ENCODE measurements at regions not wholly inside any gene's neighbourhood (a gene's known extent, or its start where the extent isn't known, plus 50 kb on each side); places are given as distances from the start of the nearest gene placed in this dataset.

DNA sequence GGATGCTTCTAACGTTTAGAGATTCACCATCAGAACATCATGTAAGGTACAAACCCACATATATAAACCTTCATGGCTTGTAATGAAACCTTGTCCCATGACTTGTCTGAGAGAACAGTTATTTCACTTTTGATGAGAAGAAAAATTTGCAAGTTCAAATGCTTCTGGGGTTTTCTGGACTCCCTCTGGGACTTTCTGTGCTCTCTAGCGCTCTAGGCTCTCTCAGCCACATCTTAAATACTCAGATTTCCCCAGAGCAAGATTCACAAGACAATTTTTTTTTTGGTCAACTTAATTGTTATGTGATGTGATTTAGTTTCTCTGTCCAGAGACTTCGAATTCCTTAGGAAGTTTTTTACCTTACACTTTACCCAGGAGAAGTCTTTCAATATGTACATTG is 282.8 kb upstream of the EDNRB start:
- DNase-seq = no peak

GRCh38 chr13:78198821-78199220 is 280.2 kb upstream of the EDNRB start:
- DNase-seq = no peak

DNA sequence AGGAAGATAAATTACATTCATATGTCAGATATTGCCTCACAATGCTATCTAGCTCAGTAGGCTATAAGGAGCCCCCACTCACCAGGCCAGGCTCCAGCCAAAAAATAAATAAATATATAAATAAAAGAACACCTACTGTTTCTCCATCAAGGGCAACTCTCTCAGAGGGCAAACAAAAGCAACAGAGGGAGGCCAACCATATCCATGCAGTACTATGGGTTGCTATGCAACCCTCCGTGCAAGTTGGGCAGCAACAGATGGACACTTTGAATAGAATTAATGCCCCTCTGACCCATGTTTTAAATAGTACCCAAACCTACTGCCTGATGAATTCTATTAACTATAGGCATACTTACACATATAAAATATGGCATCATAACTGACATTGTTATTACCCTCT is 279.8 kb upstream of the EDNRB start:
- DNase-seq = no peak

DNA sequence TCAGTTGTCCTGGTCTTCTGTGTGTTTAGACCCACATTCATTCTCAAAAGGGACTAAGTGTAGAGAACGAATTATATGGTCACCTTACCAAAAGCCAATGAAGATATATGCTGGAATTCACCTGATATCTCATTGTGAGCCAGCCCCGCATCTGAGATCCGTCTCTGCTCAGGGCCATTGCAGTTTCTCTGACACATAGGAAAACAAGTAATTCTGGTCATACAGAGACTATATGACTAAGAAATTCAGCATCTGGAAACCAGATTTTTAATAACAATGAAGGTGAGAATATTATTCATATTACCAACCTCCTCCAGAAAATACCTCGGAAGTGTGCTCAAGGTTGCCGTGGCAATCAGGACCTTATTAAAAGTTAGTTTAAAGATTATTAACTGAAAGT is 278.6 kb upstream of the EDNRB start:
- DNase-seq = no peak

- no peak for DNase-seq
These were observed 276.4 kb upstream of the EDNRB start for GRCh38 chr13:78194904-78195639.

- DNase-seq = no peak
These were observed 275.2 kb upstream of the EDNRB start for GRCh38 chr13:78193846-78194245.

DNA sequence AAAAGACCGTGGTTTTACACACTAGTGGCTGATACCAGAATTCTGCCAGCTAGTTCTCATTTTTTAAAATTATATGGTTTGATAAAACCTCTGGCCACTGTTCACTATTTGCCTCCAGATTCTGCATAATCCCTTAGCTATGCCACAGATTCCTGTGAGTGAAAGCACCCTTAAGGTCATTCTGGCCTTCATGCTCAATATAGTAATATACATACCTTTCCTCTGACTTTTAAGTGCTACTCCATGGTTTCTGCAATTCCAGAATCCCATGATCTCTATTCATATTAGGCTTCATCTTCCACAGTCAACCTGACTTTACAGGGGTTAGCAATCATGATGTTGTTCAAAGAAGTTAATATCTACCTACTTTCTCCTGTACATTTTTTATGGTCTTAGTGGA is 274.1 kb upstream of the EDNRB start:
- no peak for DNase-seq

GRCh38 chr13:78190296-78190695 is 271.7 kb upstream of the EDNRB start:
- no peak for DNase-seq

GRCh38 chr13:78187781-78188180 is 269.1 kb upstream of the EDNRB start:
- no peak for DNase-seq

DNA sequence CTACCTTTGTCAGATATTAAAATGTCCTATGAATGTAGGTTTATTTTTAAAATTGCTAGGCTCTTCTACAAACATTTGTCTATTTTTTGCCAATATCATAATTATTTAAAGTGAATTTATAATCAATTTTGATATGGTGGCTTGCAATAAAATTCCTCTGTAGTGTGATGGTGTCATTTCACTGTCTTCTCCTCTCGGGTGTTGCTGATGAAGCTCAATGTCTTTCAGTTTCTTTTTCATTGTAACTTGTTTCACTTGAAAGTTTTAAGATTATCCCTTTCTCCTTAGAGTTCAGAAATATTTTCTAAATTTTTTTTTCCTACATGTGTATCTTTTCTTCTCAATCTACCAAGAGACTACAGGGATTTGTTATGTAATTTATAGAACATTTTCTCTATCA is 267.1 kb upstream of the EDNRB start:
- DNase-seq = no peak

- no peak for DNase-seq
These were observed 265.1 kb upstream of the EDNRB start for GRCh38 chr13:78183732-78184131.

GRCh38 chr13:78182813-78183212 is 264.2 kb upstream of the EDNRB start:
- DNase-seq = no peak

DNA sequence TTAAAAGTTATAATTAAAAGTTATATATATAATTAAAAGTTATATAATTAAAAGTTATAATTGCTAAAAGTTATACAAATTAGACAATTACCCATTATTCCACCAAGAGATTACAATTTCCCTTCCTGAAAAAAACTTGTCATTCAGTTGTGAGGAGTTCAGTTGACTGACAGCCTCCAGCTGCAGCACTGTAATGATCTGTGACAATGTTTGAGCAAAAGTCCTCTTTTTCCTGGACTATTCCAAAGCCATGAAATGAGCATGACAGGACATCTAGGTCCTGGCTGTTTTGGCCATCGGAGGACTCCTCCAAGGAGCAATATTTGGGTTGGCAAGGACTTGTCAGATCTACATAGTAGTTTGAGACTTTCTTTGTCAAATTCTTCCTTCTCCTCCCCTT is 258.7 kb upstream of the EDNRB start:
- DNase-seq = no peak

GRCh38 chr13:78176880-78177279 is 258.2 kb upstream of the EDNRB start:
- no peak for DNase-seq

- DNase-seq = no peak
These were observed 250.8 kb upstream of the EDNRB start for GRCh38 chr13:78169386-78169785.

GRCh38 chr13:78168981-78169380 is 250.3 kb upstream of the EDNRB start:
- no peak for DNase-seq

GRCh38 chr13:78161266-78161665 is 242.6 kb upstream of the EDNRB start:
- DNase-seq = no peak

GRCh38 chr13:78160793-78161192 is 242.2 kb upstream of the EDNRB start:
- DNase-seq = no peak

GRCh38 chr13:78152415-78152814 is 233.8 kb upstream of the EDNRB start:
- DNase-seq = no peak

DNA sequence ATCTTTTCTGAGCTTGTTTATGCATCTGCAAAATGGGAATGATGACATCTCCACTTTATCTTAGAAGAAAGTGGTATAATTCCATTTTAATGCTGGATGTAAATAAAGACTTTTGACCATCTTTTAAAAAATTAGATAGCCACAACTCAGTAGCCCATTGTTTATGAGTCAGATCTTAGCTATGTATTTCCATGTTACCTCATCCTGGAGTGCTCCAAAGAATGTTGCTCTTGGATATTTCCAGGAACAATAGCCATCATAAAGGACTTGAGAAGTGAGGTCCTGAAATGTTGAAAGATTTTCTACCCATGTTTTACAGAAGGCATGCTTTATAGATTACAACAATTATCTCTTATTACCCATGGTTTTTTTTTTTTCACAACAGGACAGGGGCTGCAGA is 229.3 kb upstream of the EDNRB start:
- DNase-seq = no peak

- no peak for DNase-seq
These were observed 226.6 kb upstream of the EDNRB start for GRCh38 chr13:78145276-78145675.

DNA sequence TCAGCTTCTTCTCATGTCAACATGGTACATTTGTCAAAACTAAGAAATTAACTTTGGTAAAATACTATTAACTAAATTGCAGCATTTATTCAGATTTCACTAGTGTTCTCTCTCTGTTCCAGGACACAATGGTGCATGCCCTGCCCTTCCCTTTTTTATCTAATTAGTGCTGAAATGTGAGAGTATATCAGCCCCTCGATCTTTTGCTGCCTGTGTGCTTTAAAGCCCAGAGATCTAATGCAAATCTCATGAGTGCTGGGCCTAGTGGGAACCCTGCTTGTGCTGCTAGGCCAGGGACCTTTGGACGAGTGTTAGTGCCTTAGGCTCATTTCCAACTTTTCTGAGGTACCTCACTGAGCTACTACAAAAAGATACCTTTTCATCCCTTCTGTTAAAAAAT is 221.1 kb upstream of the EDNRB start:
- no peak for DNase-seq

DNA sequence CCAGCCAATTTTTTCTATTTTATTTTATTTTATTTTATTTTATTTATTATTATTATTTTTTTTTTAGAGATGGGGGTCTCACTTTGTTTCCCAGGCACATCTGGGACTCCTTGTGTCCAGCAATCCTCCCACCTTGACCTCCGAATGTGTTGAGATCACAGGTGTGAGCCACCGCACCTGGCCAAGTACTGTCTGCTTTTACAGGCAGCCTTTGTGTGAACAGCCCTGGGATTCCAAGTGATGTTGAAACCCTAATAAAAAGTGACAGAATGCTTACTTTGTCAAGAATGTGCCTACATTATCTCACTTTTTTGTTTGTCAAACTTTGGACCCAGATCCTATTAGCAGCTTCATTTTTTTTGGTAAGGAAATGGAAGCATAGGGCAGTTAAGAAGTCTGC is 220.1 kb upstream of the EDNRB start:
- no peak for DNase-seq

GRCh38 chr13:78137404-78138142 is 218.9 kb upstream of the EDNRB start:
- DNase-seq = no peak

DNA sequence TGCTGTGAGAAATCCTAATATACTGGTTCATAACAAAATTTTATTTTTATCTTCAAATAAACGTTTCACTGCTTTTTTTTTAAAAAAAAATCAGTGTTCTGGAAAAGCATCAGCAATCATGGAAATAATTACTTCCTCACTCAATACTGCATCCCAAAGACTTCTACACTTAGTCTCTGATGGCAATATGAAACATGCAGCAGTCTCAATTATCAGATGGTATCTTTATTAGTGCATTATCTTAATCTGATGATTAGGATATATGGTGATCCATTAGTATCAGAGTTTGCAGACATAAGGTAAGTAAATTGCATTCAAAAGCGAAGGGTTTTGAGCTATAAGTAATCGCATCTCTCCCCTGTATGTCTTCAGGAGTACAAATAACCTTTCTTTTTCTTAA is 218.3 kb upstream of the EDNRB start:
- DNase-seq = no peak
